Liver (tissue), 8 donors: ENCODE measurements at regions not wholly inside any gene's neighbourhood (a gene's known extent, or its start where the extent isn't known, plus 50 kb on each side); places are given as distances from the start of the nearest gene placed in this dataset.

Experiments
- DNase-seq: peaks from one replicate; pipeline ENCODE4 v3.0.0-alpha.2; 2017; ENCODE audit warnings: low spot score
- H3K27ac ChIP-seq, 2 donors: one replicate each; pipeline ENCODE4 v1.7.0; 2013; ENCODE audit warnings: inconsistent platforms in 2 of 2, low read length in 2 of 2, control low read depth in 1 of 2, low read depth in 1 of 2, mild to moderate bottlenecking in 1 of 2
- H3K27me3 ChIP-seq, 4 donors: one replicate each; pipeline versions ENCODE4 v1.6.1 to v1.7.0; 2013; ENCODE audit warnings: low read length in 3 of 4, inconsistent platforms in 1 of 4, mild to moderate bottlenecking in 1 of 4, moderate library complexity in 1 of 4; ENCODE audit not compliant: control insufficient read depth in 4 of 4, insufficient read depth in 4 of 4
- H3K36me3 ChIP-seq, 4 donors: one replicate each; pipeline versions ENCODE4 v1.6.1 to v1.7.0; 2013; ENCODE audit warnings: low read length in 3 of 4, mild to moderate bottlenecking in 3 of 4, low read depth in 1 of 4, moderate library complexity in 1 of 4; ENCODE audit not compliant: control insufficient read depth in 4 of 4, insufficient read depth in 3 of 4
- H3K4me1 ChIP-seq, 4 donors: one replicate each; pipeline versions ENCODE4 v1.6.1 to v1.7.0; 2013; ENCODE audit warnings: low read length in 3 of 4, mild to moderate bottlenecking in 3 of 4, moderate library complexity in 1 of 4; ENCODE audit not compliant: control insufficient read depth in 4 of 4, insufficient read depth in 4 of 4
- H3K4me3 ChIP-seq, 3 donors: one replicate each; pipeline versions ENCODE4 v1.6.1 to v1.7.0; 2013; ENCODE audit warnings: low read length in 3 of 3, control low read depth in 1 of 3, low read depth in 1 of 3, mild to moderate bottlenecking in 1 of 3
- H3K9ac ChIP-seq, 2 donors: one replicate each; pipeline ENCODE4 v1.7.0; 2013; ENCODE audit warnings: low read length in 2 of 2, mild to moderate bottlenecking in 2 of 2, moderate library complexity in 2 of 2, control low read depth in 1 of 2, low read depth in 1 of 2
- H3K9me3 ChIP-seq, 4 donors: one replicate each; pipeline versions ENCODE4 v1.6.1 to v1.7.0; 2013; ENCODE audit warnings: low read length in 3 of 4; ENCODE audit not compliant: control insufficient read depth in 4 of 4
- CTCF ChIP-seq: fragments of 150-350 bp; IDR thresholded peaks from 2 replicates; pipeline ENCODE4 v1.5.1; 2017; ENCODE audit warnings: improper control_type of control experiment, low read depth, low read length; ENCODE audit not compliant: missing input control
- FOXA1 ChIP-seq: IDR thresholded peaks from 2 replicates; pipeline ENCODE4 v1.6.1; 2016; ENCODE audit warnings: antibody characterized with exemption
- FOXA2 ChIP-seq: IDR thresholded peaks from 2 replicates; pipeline ENCODE4 v1.6.1; 2016; ENCODE audit warnings: antibody characterized with exemption
- GABPA ChIP-seq, 2 donors: IDR thresholded peaks in 1 of 2; conservative IDR thresholded peaks in 1 of 2; 2 replicates each; pipeline ENCODE4 v1.6.1; 2016; ENCODE audit warnings: antibody characterized with exemption in 2 of 2, mild to moderate bottlenecking in 1 of 2, moderate library complexity in 1 of 2
- HNF4A ChIP-seq, 2 donors: conservative IDR thresholded peaks; 2 replicates each; pipeline ENCODE4 v1.6.1; 2016; ENCODE audit warnings: antibody characterized with exemption in 2 of 2, mild to moderate bottlenecking in 2 of 2
- HNF4G ChIP-seq: IDR thresholded peaks from 2 replicates; pipeline ENCODE4 v1.6.1; 2016; ENCODE audit warnings: antibody characterized with exemption
- JUND ChIP-seq, 2 donors: IDR thresholded peaks; 2 replicates each; pipeline ENCODE4 v1.6.1; 2016; ENCODE audit warnings: antibody characterized with exemption in 2 of 2
- MAX ChIP-seq: IDR thresholded peaks from 2 replicates; pipeline ENCODE4 v1.6.1; 2016; ENCODE audit warnings: antibody characterized with exemption
- NR2F2 ChIP-seq: IDR thresholded peaks from 2 replicates; pipeline ENCODE4 v1.6.1; 2016; ENCODE audit warnings: antibody characterized with exemption
- RAD21 ChIP-seq, 2 donors: IDR thresholded peaks; 2 replicates each; pipeline ENCODE4 v1.6.1; 2016; ENCODE audit warnings: antibody characterized with exemption in 2 of 2, mild to moderate bottlenecking in 2 of 2
- RXRA ChIP-seq, 2 donors: IDR thresholded peaks; 2 replicates each; pipeline ENCODE4 v1.6.1; 2017 to 2018; ENCODE audit warnings: antibody characterized with exemption in 2 of 2, mild to moderate bottlenecking in 1 of 2
- TAF1 ChIP-seq: conservative IDR thresholded peaks from 2 replicates; pipeline ENCODE4 v1.6.1; 2016; ENCODE audit warnings: antibody characterized with exemption, mild to moderate bottlenecking
- ZBTB33 ChIP-seq: IDR thresholded peaks from 2 replicates; pipeline ENCODE4 v1.6.1; 2016; ENCODE audit warnings: antibody characterized with exemption
- WGBS: extraction: QIAGEN DNeasy Blood & Tissue Kit; methylation state at CpG from one replicate; pipeline ENCODE4 v1.1.7; 2013; 5-methylcytosine and 5-hydroxymethylcytosine counted together
- TF ChIP-seq, protein P1 (sequence below): IDR thresholded peaks from 2 replicates; pipeline ENCODE4 v1.6.1; 2016; ENCODE audit warnings: antibody characterized with exemption, mild to moderate bottlenecking
- donor health status: healthy.
- donor health status: healthy.
- donor health status: healthy.
- donor health status: healthy.
- donor health status: healthy.

DNA sequence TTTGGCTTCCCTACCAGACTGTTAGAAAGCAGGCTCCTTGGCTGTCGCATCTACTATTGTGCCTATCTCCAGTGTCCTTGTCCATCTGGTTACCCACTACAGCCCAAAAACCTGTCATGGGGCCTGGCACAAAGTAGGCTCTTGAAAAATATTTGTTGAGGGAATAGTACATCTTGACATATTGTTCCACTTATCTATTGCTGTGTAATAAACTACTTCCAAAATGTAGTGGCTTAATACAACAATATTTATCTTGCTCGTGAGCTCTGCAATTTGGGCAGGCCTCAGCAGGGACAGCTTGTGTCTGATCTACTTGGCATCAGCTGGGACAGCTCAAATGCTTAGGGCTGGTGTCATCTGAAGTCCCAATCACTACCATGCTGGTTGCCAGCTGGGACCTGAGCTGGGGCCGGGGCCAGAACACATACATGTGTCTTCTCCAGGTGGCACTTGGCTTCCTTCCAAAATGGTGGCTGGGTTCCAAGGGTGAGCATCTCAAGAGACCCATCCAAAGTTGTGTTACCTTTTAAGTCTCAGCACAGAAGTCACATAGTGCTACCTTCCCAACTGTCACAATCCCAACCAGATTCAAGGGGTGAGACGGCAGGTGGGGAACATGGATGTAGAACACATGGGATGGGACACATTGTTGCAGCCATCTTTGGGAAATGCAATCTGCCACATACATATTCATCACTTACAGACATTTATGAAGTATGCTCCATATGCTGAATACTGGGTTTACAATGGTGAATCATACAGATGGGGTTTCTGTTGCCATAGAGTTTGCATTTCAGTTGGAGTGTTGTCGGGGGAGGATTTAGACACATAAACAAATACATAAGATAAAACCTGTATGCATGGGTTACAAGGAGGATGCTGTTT, 134.2 kb downstream of the FOXI3 start:
- TF ChIP-seq ZBTB33 (no peak), JUND (IDR thresholded peaks at IDR 0.05) (no peak), HNF4A (conservative IDR thresholded peaks at IDR 0.05) (no peak), FOXA1 (no peak), TAF1 (no peak), CTCF (no peak), NR2F2 (no peak), GABPA (IDR thresholded peaks at IDR 0.05 in 1 of 2, conservative IDR thresholded peaks at IDR 0.05 in 1 of 2) (no peak), MAX (no peak)
- H3K9me3 ChIP-seq, result no peaks in the 10 kb centered on the region
- H3K27me3 ChIP-seq, result no peaks in the 10 kb centered on the region
- no peak overlapping the region for H3K9ac ChIP-seq
- H3K36me3 ChIP-seq, result no peaks in the 10 kb centered on the region
- H3K27ac ChIP-seq, result no peak overlapping the region
- H3K4me3 ChIP-seq, result no peak overlapping the region
- WGBS, result 93% methylated on average over 5 of the region's 5 CpGs
- peaks cover 0 to 11% (median 6%) of the 10 kb centered on the region in 4 donors for H3K4me1 ChIP-seq
- DNase-seq, result no peak

GRCh38 chr2:88310787-88311186, 140.6 kb downstream of the THNSL2 start:
- no peak overlapping the region for H3K9ac ChIP-seq
- H3K9me3 ChIP-seq, result no peaks in the 10 kb centered on the region
- WGBS, result 93% methylated on average over 1 of the region's 1 CpG
- TF ChIP-seq CTCF, result no peak
- no peak for TF ChIP-seq FOXA2
- TF ChIP-seq RXRA (IDR thresholded peaks at IDR 0.05), result no peak
- TF ChIP-seq JUND (IDR thresholded peaks at IDR 0.05), result no peak
- no peak for TF ChIP-seq RAD21 (IDR thresholded peaks at IDR 0.05)
- TF ChIP-seq, protein P1, sequence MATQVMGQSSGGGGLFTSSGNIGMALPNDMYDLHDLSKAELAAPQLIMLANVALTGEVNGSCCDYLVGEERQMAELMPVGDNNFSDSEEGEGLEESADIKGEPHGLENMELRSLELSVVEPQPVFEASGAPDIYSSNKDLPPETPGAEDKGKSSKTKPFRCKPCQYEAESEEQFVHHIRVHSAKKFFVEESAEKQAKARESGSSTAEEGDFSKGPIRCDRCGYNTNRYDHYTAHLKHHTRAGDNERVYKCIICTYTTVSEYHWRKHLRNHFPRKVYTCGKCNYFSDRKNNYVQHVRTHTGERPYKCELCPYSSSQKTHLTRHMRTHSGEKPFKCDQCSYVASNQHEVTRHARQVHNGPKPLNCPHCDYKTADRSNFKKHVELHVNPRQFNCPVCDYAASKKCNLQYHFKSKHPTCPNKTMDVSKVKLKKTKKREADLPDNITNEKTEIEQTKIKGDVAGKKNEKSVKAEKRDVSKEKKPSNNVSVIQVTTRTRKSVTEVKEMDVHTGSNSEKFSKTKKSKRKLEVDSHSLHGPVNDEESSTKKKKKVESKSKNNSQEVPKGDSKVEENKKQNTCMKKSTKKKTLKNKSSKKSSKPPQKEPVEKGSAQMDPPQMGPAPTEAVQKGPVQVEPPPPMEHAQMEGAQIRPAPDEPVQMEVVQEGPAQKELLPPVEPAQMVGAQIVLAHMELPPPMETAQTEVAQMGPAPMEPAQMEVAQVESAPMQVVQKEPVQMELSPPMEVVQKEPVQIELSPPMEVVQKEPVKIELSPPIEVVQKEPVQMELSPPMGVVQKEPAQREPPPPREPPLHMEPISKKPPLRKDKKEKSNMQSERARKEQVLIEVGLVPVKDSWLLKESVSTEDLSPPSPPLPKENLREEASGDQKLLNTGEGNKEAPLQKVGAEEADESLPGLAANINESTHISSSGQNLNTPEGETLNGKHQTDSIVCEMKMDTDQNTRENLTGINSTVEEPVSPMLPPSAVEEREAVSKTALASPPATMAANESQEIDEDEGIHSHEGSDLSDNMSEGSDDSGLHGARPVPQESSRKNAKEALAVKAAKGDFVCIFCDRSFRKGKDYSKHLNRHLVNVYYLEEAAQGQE, result no peak
- TF ChIP-seq HNF4G, result no peak
- H3K4me1 ChIP-seq, result no peaks in the 10 kb centered on the region
- no peak overlapping the region for H3K4me3 ChIP-seq
- DNase-seq, result no peak
- no peaks in the 10 kb centered on the region for H3K36me3 ChIP-seq
- H3K27me3 ChIP-seq, result no peaks in the 10 kb centered on the region
- H3K27ac ChIP-seq, result no peak overlapping the region
